Right renal cortex interstitium (tissue), 3 donors: ENCODE measurements at regions not wholly inside any gene's neighbourhood (a gene's known extent, or its start where the extent isn't known, plus 50 kb on each side); places are given as distances from the start of the nearest gene placed in this dataset.

Experiments
- DNase-seq, 3 donors: peaks; one replicate each; pipeline ENCODE4 v3.0.0-alpha.2; 2013; ENCODE audit warnings: low read depth in 3 of 3, low spot score in 2 of 3

GRCh38 chr15:62783303-62783957 lies 259.1 kb upstream of the TPM1 start:
- DNase-seq: no peak

GRCh38 chr15:62785881-62786828 lies 256.4 kb upstream of the TPM1 start:
- DNase-seq: no peak

- no peak for DNase-seq
Observed at GRCh38 chr15:62787401-62787800, 255.1 kb upstream of the TPM1 start.

GRCh38 chr15:62788224-62788623 lies 254.3 kb upstream of the TPM1 start:
- no peak for DNase-seq

- no peak for DNase-seq
Observed at GRCh38 chr15:62790546-62790945, 252.0 kb upstream of the TPM1 start.

GRCh38 chr15:62791694-62792093 lies 250.9 kb upstream of the TPM1 start:
- DNase-seq: no peak

- no peak for DNase-seq
Observed at GRCh38 chr15:62792986-62793751, 249.4 kb upstream of the TPM1 start.

- DNase-seq: no peak
Observed at GRCh38 chr15:62793752-62794144, 248.8 kb upstream of the TPM1 start.

- DNase-seq: no peak
Observed at GRCh38 chr15:62795171-62795570, 247.4 kb upstream of the TPM1 start.

- no peak for DNase-seq
Observed at GRCh38 chr15:62795700-62796695, 246.5 kb upstream of the TPM1 start.

GRCh38 chr15:62797171-62797570 lies 245.4 kb upstream of the TPM1 start:
- no peak for DNase-seq

- DNase-seq: no peak
Observed at GRCh38 chr15:62798536-62798935, 244.0 kb upstream of the TPM1 start.

- no peak for DNase-seq
Observed at GRCh38 chr15:62799037-62799436, 243.5 kb upstream of the TPM1 start.

- DNase-seq: no peak
Observed at GRCh38 chr15:62799919-62800318, 242.6 kb upstream of the TPM1 start.

- DNase-seq: no peak
Observed at GRCh38 chr15:62802612-62803011, 239.9 kb upstream of the TPM1 start.

GRCh38 chr15:62803856-62804400 lies 238.6 kb upstream of the TPM1 start:
- DNase-seq: no peak

GRCh38 chr15:62805502-62805901 lies 237.0 kb upstream of the TPM1 start:
- no peak for DNase-seq

GRCh38 chr15:62807539-62808130 lies 234.9 kb upstream of the TPM1 start:
- DNase-seq: no peak
